NB4 (cell line): ENCODE measurements at regions not wholly inside any gene's neighbourhood (a gene's known extent, or its start where the extent isn't known, plus 50 kb on each side); places are given as distances from the start of the nearest gene placed in this dataset.

Source experiments
- MYC ChIP-seq: IDR thresholded peaks from 2 replicates; pipeline ENCODE4 v1.6.1; 2011; ENCODE audit warnings: low read depth, low read length
- POLR2A ChIP-seq: IDR thresholded peaks from 2 replicates; pipeline ENCODE4 v1.6.1; 2011; ENCODE audit warnings: mild to moderate bottlenecking; ENCODE audit not compliant: insufficient read length; ENCODE audit errors: extremely low read depth
- TF ChIP-seq, protein P1 (sequence below): IDR thresholded peaks from one replicate; pipeline ENCODE4 v1.5.1; 2012; ENCODE audit warnings: low read depth, low read length
- TF ChIP-seq, protein P2 (sequence below): IDR thresholded peaks from 2 replicates; pipeline ENCODE4 v1.6.1; 2011; ENCODE audit warnings: low read depth, low read length

DNA sequence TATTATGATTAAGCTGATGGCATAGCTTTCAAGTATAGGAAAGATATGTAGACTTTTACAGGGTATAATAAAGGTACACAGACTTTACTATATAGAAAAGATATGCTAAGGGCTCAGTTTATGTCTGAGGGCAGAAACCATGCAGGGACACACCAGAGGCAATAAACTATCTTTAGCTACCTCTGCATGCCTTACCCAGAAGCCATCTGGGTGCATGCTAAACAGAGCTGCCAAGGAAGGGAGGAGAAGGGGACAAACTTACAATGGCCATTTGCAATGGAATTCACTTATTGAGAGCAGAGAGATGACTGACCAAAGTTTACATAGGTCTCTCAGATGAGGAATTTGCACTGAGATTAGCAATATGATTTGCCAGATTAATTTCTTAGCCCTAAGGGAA lies 143.1 kb upstream of the NR4A3 start:
- TF ChIP-seq POLR2A (no peak), MYC (no peak)
- TF ChIP-seq, protein P1, sequence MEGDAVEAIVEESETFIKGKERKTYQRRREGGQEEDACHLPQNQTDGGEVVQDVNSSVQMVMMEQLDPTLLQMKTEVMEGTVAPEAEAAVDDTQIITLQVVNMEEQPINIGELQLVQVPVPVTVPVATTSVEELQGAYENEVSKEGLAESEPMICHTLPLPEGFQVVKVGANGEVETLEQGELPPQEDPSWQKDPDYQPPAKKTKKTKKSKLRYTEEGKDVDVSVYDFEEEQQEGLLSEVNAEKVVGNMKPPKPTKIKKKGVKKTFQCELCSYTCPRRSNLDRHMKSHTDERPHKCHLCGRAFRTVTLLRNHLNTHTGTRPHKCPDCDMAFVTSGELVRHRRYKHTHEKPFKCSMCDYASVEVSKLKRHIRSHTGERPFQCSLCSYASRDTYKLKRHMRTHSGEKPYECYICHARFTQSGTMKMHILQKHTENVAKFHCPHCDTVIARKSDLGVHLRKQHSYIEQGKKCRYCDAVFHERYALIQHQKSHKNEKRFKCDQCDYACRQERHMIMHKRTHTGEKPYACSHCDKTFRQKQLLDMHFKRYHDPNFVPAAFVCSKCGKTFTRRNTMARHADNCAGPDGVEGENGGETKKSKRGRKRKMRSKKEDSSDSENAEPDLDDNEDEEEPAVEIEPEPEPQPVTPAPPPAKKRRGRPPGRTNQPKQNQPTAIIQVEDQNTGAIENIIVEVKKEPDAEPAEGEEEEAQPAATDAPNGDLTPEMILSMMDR = no peak
- TF ChIP-seq, protein P2, sequence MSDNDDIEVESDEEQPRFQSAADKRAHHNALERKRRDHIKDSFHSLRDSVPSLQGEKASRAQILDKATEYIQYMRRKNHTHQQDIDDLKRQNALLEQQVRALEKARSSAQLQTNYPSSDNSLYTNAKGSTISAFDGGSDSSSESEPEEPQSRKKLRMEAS = no peak
